Neural cell (in vitro differentiated cells): ENCODE measurements at regions not wholly inside any gene's neighbourhood (a gene's known extent, or its start where the extent isn't known, plus 50 kb on each side); places are given as distances from the start of the nearest gene placed in this dataset.

Experiments used
- H2AFZ ChIP-seq: fragments of 200-600, 300-800 bp; sonication (generic), shearing (Covaris generic); 2 replicates; pipeline ENCODE4 v1.6.0; 2014; ENCODE audit warnings: low read depth, mild to moderate bottlenecking, antibody characterized with exemption, low read length, moderate library complexity
- H3F3A ChIP-seq: fragments of 200-600 bp; shearing (Covaris generic); 2 replicates; pipeline ENCODE4 v1.6.1; 2016; ENCODE audit warnings: mild to moderate bottlenecking, moderate library complexity, mixed read lengths, antibody characterized with exemption, low read length; ENCODE audit not compliant: insufficient read depth, poor library complexity, severe bottlenecking
- H3K27ac ChIP-seq: fragments of 200-600, 300-800 bp; sonication (generic), shearing (Covaris generic); 2 replicates; pipeline ENCODE4 v1.5.1; 2014; ENCODE audit warnings: mild to moderate bottlenecking, low read length, moderate library complexity
- H3K27me3 ChIP-seq: fragments of 300-800, 200-600 bp; sonication (generic), shearing (Covaris generic); 2 replicates; pipeline ENCODE4 v1.6.0; 2014; ENCODE audit warnings: mild to moderate bottlenecking, low read depth, low read length, moderate library complexity; ENCODE audit not compliant: insufficient read depth
- H3K36me3 ChIP-seq: fragments of 300-800, 200-600 bp; sonication (generic), shearing (Covaris generic); 2 replicates; pipeline ENCODE4 v1.5.1; 2014; ENCODE audit warnings: mild to moderate bottlenecking, antibody characterized with exemption, low read length, moderate library complexity; ENCODE audit not compliant: insufficient read depth
- H3K4me2 ChIP-seq: fragments of 300-800, 200-600 bp; sonication (generic), shearing (Covaris generic); 2 replicates; pipeline ENCODE4 v1.6.0; 2014; ENCODE audit warnings: mild to moderate bottlenecking, low read length
- H3K4me3 ChIP-seq: fragments of 300-800, 200-600 bp; sonication (generic), shearing (Covaris generic); 2 replicates; pipeline ENCODE4 v1.5.1; 2014; ENCODE audit warnings: mild to moderate bottlenecking, low read length, moderate library complexity
- H3K79me2 ChIP-seq: fragments of 200-600 bp; shearing (Covaris generic); replicated peaks from 2 replicates; pipeline ENCODE4 v1.6.0; 2014; ENCODE audit warnings: mild to moderate bottlenecking, low read length, moderate library complexity; ENCODE audit not compliant: insufficient read depth
- H3K9ac ChIP-seq: fragments of 300-800, 200-600 bp; sonication (generic), shearing (Covaris generic); 2 replicates; pipeline ENCODE4 v1.6.1; 2016; ENCODE audit warnings: mild to moderate bottlenecking, low read length, mixed read lengths
- H3K9me2 ChIP-seq: fragments of 200-600 bp; shearing (Covaris generic); 2 replicates; pipeline ENCODE4 v1.6.1; 2016; ENCODE audit warnings: mild to moderate bottlenecking, low read length, mixed read lengths; ENCODE audit not compliant: insufficient read depth
- H3K9me3 ChIP-seq: fragments of 200-600, 300-800 bp; sonication (generic), shearing (Covaris generic); 2 replicates; pipeline ENCODE4 v1.6.1; 2016; ENCODE audit warnings: mild to moderate bottlenecking, mixed run types, low read length, moderate library complexity, mixed read lengths
- H4K20me1 ChIP-seq: fragments of 200-600 bp; shearing (Covaris generic); 2 replicates; pipeline ENCODE4 v1.6.1; 2016; ENCODE audit warnings: mild to moderate bottlenecking, mixed run types; ENCODE audit not compliant: insufficient read depth
- CTCF ChIP-seq: fragments of 450-650 bp; IDR thresholded peaks from 2 replicates; pipeline ENCODE4 v1.5.1; 2014; ENCODE audit warnings: antibody characterized with exemption, mild to moderate bottlenecking, moderate library complexity; ENCODE audit not compliant: poor library complexity, severe bottlenecking
- EP300 ChIP-seq: fragments of 450-650 bp; conservative IDR thresholded peaks from 2 replicates; pipeline ENCODE4 v1.6.1; 2014; ENCODE audit warnings: antibody characterized with exemption, mild to moderate bottlenecking, moderate library complexity; ENCODE audit not compliant: poor library complexity, severe bottlenecking
- EZH2 ChIP-seq: fragments of 200-600, 300-800 bp; shearing (Covaris generic), sonication (generic); IDR thresholded peaks from 2 replicates; pipeline ENCODE4 v1.6.1; 2014; ENCODE audit warnings: antibody characterized with exemption, low read length, borderline replicate concordance, mild to moderate bottlenecking; ENCODE audit not compliant: insufficient read depth, poor library complexity, severe bottlenecking
- MXI1 ChIP-seq: fragments of 450-650 bp; conservative IDR thresholded peaks from 2 replicates; pipeline ENCODE4 v1.6.1; 2014; ENCODE audit warnings: antibody characterized with exemption, mild to moderate bottlenecking; ENCODE audit not compliant: poor library complexity, severe bottlenecking
- POLR2AphosphoS5 ChIP-seq: IDR thresholded peaks from 2 replicates; pipeline ENCODE4 v1.6.1; 2012
- RAD21 ChIP-seq: fragments of 450-650 bp; conservative IDR thresholded peaks from 2 replicates; pipeline ENCODE4 v1.6.1; 2014; ENCODE audit warnings: antibody characterized with exemption, mild to moderate bottlenecking, moderate library complexity
- REST ChIP-seq: IDR thresholded peaks from 2 replicates; pipeline ENCODE4 v1.6.1; 2012; ENCODE audit warnings: borderline replicate concordance
- SMC3 ChIP-seq: fragments of 450-650 bp; conservative IDR thresholded peaks from 2 replicates; pipeline ENCODE4 v1.6.1; 2014; ENCODE audit warnings: antibody characterized with exemption, mild to moderate bottlenecking, moderate library complexity; ENCODE audit not compliant: poor library complexity
- TAF1 ChIP-seq: IDR thresholded peaks from 2 replicates; pipeline ENCODE4 v1.6.1; 2012; ENCODE audit warnings: low read depth

- Histone ChIP-seq H3K9ac (no peak overlapping the region), H3K36me3 (no peaks in the 10 kb centered on the region), H3K9me2 (no peaks in the 10 kb centered on the region), H3K9me3 (no peaks in the 10 kb centered on the region), H2AFZ (no peak overlapping the region), H4K20me1 (no peaks in the 10 kb centered on the region), H3F3A (no peaks in the 10 kb centered on the region), H3K4me2 (no peak overlapping the region), H3K27ac (no peak overlapping the region), H3K79me2 (no peaks in the 10 kb centered on the region), H3K27me3 (no peaks in the 10 kb centered on the region), H3K4me3 (no peak overlapping the region)
- peak; percentile 98 for TF ChIP-seq CTCF
- TF ChIP-seq POLR2AphosphoS5 = no peak
- TF ChIP-seq MXI1 = no peak
- TF ChIP-seq RAD21 = peak; percentile 99
- no peak for TF ChIP-seq TAF1
- TF ChIP-seq SMC3 = peak; percentile 97
- TF ChIP-seq EZH2 = no peak
- TF ChIP-seq REST = no peak
- no peak for TF ChIP-seq EP300
Measured at GRCh38 chr13:53250272-53250875, 221.8 kb downstream of the OLFM4 start.

DNA sequence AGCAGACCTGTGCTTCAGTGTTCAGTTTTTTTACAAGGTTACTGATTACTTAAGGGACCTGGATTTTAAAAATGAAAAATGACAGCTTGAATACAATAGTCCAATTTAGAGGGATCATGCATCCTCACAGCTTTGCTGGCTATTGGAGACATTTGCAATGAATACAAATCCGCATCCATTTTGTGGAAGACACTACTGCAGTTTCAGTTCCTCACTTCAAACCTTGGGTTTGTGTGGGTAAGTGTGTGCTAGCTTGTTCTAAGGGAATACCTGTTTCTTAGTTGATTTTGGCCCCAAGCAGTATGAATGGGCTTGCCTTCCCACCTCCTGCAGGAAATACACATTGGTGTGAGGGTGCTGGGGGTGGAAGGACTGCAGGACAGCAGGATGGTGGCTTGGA, 222.4 kb downstream of the OLFM4 start:
- Histone ChIP-seq H3F3A (no peaks in the 10 kb centered on the region), H3K4me2 (no peak overlapping the region), H3K9me2 (no peaks in the 10 kb centered on the region), H3K79me2 (no peaks in the 10 kb centered on the region), H2AFZ (no peak overlapping the region), H3K4me3 (no peak overlapping the region), H3K27ac (no peak overlapping the region), H3K9me3 (no peaks in the 10 kb centered on the region), H3K36me3 (no peaks in the 10 kb centered on the region), H3K9ac (no peak overlapping the region), H4K20me1 (no peaks in the 10 kb centered on the region), H3K27me3 (no peaks in the 10 kb centered on the region)
- TF ChIP-seq REST = no peak
- TF ChIP-seq RAD21 = no peak
- no peak for TF ChIP-seq MXI1
- TF ChIP-seq SMC3 = no peak
- no peak for TF ChIP-seq POLR2AphosphoS5
- TF ChIP-seq EP300 = no peak
- no peak for TF ChIP-seq TAF1
- TF ChIP-seq EZH2 = no peak
- TF ChIP-seq CTCF = no peak
